ENCODE measurements at regions not wholly inside any gene's neighbourhood (a gene's known extent, or its start where the extent isn't known, plus 50 kb on each side); places are given as distances from the start of the nearest gene placed in this dataset.

DNA sequence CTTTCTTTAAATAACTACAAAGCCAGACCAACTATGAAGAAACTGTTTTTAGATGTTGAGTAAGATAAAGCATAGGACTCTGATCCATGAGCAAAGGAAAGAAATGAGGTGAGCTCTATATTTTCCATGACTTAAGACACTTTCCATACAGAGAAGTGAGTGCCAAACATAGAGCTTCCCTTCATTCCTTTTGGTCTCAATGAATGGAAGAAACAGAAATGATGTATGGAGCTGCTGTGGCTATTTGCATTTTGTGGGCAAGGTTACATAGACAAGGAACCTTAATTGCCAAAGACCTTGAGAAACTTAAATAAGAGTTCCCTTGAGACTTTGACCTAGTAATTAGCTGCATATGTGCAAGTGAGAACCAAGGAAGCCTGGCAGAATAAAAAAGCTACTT is 1152.2 kb downstream of the XPNPEP1 start:
- H3K4me3 ChIP-seq (ENCODE audit: low read depth, low read length), result no peak overlapping the region
- TF ChIP-seq, protein P1, sequence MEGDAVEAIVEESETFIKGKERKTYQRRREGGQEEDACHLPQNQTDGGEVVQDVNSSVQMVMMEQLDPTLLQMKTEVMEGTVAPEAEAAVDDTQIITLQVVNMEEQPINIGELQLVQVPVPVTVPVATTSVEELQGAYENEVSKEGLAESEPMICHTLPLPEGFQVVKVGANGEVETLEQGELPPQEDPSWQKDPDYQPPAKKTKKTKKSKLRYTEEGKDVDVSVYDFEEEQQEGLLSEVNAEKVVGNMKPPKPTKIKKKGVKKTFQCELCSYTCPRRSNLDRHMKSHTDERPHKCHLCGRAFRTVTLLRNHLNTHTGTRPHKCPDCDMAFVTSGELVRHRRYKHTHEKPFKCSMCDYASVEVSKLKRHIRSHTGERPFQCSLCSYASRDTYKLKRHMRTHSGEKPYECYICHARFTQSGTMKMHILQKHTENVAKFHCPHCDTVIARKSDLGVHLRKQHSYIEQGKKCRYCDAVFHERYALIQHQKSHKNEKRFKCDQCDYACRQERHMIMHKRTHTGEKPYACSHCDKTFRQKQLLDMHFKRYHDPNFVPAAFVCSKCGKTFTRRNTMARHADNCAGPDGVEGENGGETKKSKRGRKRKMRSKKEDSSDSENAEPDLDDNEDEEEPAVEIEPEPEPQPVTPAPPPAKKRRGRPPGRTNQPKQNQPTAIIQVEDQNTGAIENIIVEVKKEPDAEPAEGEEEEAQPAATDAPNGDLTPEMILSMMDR (IDR thresholded peaks at IDR 0.05; ENCODE audit: borderline replicate concordance, insufficient read depth, low read depth, low read length), result no peak

DNA sequence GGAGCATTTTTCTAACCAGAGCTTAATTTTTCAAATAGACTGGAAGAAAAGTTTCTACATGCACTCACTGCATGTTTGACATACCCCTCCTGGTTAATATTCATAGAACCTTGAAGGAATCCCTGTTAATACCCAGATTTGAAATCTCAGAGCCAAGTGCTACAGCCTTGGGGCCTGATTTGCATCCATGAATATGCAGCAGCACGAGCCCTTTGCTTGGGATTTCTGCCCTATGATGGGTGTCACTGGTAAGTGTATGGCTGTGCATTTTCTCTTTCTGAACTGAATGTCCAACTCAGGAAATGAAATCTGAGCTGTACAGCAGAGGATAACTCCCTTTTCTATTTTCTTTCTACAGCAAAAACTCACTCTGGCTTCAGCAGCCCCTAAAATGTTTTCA is 1157.5 kb downstream of the XPNPEP1 start:
- TF ChIP-seq, protein P1 (IDR thresholded peaks at IDR 0.05; ENCODE audit: borderline replicate concordance, insufficient read depth, low read depth, low read length), result no peak
- H3K4me3 ChIP-seq (ENCODE audit: low read depth, low read length), result no peak overlapping the region

DNA sequence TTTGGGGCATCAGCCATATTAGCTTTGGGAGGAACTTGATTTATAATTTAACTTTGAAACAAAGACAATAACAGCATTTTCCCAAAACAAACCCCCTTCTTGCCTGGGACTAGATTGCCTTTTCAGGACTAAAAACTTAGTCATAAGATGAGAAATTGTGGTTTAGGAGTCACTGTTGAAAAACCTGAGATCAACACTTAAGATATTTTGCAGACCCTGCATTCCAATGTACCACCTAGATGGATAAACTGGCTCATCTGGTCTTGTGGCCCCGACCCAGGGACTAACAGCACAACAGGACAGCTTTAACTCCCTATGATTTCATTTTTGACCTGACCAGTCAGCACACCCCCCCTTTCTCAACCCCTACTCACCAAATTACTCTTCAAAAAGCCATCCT is 1165.4 kb downstream of the XPNPEP1 start:
- TF ChIP-seq, protein P1 (IDR thresholded peaks at IDR 0.05; ENCODE audit: borderline replicate concordance, insufficient read depth, low read depth, low read length), result no peak
- H3K4me3 ChIP-seq (ENCODE audit: low read depth, low read length), result no peak overlapping the region

DNA sequence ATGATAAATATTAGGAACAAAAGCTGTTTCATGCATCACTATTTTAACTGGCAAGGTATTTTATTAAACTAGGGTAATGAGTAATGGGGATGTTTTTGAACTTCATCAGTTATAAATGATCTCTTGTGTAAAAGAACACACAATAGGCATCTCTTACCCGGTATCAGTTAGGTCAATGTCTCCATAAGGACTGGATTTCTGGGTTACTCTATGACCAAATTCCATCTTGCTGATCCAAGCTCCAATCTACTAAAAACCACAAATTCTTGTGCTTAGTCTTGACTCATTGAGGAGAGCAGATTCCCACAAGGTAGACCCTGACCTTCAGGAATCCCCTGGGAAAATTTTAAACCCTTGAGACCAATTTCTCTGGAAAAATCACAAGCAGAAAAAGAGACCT is 1167.7 kb downstream of the XPNPEP1 start:
- TF ChIP-seq, protein P1 (IDR thresholded peaks at IDR 0.05; ENCODE audit: borderline replicate concordance, insufficient read depth, low read depth, low read length), result no peak
- no peak overlapping the region for H3K4me3 ChIP-seq (ENCODE audit: low read depth, low read length)

DNA sequence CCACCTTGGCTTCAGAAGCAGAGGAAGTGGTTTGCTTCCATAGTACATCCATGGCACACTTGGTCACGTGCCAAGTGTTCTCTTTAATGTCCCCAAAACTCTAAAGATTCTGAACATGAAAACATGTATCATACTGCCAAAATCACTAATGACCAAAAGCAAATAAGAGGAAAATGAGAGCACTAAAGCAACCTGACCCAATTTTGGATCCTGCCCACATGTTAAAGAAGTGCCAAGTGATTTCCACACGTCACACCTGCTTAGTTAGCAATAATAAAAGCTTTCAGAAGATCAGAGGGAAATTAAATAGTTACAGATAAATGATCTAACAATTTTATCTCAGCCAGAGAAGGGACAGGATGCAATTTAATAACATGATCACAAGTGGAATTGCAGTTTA is 1170.0 kb downstream of the XPNPEP1 start:
- no peak overlapping the region for H3K4me3 ChIP-seq (ENCODE audit: low read depth, low read length)
- TF ChIP-seq, protein P1 (IDR thresholded peaks at IDR 0.05; ENCODE audit: borderline replicate concordance, insufficient read depth, low read depth, low read length), result no peak

DNA sequence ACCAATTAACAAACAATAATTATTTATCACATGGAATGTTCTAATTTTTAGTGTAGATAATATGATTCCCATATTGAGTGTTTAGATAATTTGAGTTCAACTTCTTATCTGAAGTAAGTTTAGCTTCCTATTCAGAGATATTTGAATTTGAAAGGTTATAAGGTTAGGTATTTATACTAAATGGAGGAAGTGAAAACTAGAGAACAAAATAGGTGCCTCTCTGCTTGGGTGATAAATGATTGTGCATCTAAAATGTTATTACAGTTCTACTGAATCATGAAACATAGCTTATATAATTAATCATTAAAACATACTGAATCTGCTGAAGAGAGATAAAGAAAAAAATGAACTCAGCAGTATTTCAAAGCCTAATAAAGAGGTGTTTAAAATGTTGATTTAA is 1174.3 kb downstream of the XPNPEP1 start:
- TF ChIP-seq, protein P1 (IDR thresholded peaks at IDR 0.05; ENCODE audit: borderline replicate concordance, insufficient read depth, low read depth, low read length), result no peak

DNA sequence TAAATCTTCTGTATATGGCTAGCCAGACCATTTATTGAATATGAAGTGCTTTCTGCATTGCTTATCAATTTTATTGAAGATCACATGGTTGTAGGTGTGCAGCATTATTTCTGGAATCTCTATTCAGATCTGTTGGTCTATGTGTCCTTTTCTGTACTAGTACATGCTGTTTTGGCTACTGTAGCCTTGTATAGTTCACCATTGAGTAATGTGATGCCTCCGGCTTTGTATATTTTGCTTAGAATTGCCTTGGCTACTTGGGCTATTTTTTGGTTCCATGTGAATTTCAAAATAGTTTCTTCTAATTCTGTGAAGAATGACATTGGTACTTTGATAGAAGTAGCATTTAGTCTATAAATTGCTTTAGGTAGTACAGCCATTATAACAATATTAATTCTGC is 1187.2 kb downstream of the XPNPEP1 start:
- no peak overlapping the region for H3K4me3 ChIP-seq (ENCODE audit: low read depth, low read length)
- TF ChIP-seq, protein P1 (IDR thresholded peaks at IDR 0.05; ENCODE audit: borderline replicate concordance, insufficient read depth, low read depth, low read length), result no peak

More for the DNA sequence above, 1174.3 kb downstream of the XPNPEP1 start:
- no peak overlapping the region for H3K4me3 ChIP-seq (ENCODE audit: low read depth, low read length)
